Kidney epithelial cell (primary cell): ENCODE measurements at regions not wholly inside any gene's neighbourhood (a gene's known extent, or its start where the extent isn't known, plus 50 kb on each side); places are given as distances from the start of the nearest gene placed in this dataset.
A peak's percentile ranks its signal among the peaks of the same experiment; 100 is the strongest.
"Not testable (repeated sequence)": the region's sequence is repeated elsewhere in the genome, so short reads cannot be mapped to it uniquely, and the experiment has no call there.

Source experiments
- DNase-seq: peaks from one replicate; pipeline ENCODE4 v3.0.0-alpha.2; 2010; ENCODE audit warnings: low read depth
- H3K27me3 ChIP-seq: 2 replicates; pipeline ENCODE4 v1.6.0; 2011; ENCODE audit warnings: low read length; ENCODE audit not compliant: control insufficient read depth, insufficient read depth
- H3K36me3 ChIP-seq: 2 replicates; pipeline ENCODE4 v1.5.1; 2011; ENCODE audit warnings: low read length; ENCODE audit not compliant: control insufficient read depth, insufficient read depth
- H3K4me3 ChIP-seq: 2 replicates; pipeline ENCODE4 v1.5.1; 2011; ENCODE audit warnings: low read depth, mild to moderate bottlenecking, control low read depth, low read length
- TF ChIP-seq, protein P1 (sequence below): IDR thresholded peaks from 2 replicates; pipeline ENCODE4 v1.5.1; 2011; ENCODE audit warnings: mild to moderate bottlenecking, moderate library complexity, low read length, control low read depth, inconsistent platforms; ENCODE audit not compliant: insufficient read depth, poor library complexity, severe bottlenecking

DNA sequence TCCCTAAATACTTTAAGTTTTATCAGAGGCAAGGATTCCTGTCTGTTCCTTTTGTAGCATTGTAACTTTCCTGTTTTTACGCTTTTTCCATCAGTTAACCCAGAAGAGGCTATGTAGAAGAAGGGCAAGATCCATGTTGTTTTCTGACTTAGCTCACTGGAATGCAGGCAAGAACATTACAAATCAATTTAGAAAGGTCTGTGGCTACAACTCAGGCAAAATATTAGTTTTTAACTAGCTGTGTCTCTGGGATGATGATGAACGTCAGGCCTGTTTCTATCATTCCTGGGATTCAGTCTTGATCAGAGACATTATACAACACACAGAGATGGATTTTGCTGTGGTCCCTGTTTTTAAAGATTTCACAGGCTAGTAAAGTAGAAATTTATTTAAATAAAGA lies 813.0 kb upstream of the POU3F4 start:
- no peak overlapping the region for H3K4me3 ChIP-seq
- no peak for DNase-seq
- H3K36me3 ChIP-seq, result no peaks in the 10 kb centered on the region
- TF ChIP-seq, protein P1, sequence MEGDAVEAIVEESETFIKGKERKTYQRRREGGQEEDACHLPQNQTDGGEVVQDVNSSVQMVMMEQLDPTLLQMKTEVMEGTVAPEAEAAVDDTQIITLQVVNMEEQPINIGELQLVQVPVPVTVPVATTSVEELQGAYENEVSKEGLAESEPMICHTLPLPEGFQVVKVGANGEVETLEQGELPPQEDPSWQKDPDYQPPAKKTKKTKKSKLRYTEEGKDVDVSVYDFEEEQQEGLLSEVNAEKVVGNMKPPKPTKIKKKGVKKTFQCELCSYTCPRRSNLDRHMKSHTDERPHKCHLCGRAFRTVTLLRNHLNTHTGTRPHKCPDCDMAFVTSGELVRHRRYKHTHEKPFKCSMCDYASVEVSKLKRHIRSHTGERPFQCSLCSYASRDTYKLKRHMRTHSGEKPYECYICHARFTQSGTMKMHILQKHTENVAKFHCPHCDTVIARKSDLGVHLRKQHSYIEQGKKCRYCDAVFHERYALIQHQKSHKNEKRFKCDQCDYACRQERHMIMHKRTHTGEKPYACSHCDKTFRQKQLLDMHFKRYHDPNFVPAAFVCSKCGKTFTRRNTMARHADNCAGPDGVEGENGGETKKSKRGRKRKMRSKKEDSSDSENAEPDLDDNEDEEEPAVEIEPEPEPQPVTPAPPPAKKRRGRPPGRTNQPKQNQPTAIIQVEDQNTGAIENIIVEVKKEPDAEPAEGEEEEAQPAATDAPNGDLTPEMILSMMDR, result no peak
- no peaks in the 10 kb centered on the region for H3K27me3 ChIP-seq

DNA sequence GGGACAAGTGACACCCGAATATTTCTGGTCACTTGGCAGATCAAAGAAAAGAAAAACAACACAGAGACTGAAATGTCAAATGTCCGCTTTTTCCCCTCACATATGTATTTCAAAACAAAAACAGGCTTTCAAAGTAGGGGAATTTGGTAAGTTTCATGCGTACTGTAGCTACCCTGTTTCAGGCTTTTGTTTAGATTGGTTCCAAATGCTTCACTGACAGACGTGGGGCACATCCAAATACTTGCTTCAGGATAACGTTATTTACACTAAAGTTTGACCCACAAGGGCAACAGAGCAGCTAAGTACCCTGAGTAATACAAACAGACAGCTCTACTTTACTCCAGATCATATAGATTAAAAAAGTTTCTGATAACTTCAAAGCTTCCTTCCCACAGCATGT lies 804.5 kb upstream of the POU3F4 start:
- Histone ChIP-seq H3K36me3 (no peaks in the 10 kb centered on the region), H3K4me3 (no peak overlapping the region), H3K27me3 (no peaks in the 10 kb centered on the region)
- no peak for DNase-seq
- TF ChIP-seq, protein P1, result no peak

DNA sequence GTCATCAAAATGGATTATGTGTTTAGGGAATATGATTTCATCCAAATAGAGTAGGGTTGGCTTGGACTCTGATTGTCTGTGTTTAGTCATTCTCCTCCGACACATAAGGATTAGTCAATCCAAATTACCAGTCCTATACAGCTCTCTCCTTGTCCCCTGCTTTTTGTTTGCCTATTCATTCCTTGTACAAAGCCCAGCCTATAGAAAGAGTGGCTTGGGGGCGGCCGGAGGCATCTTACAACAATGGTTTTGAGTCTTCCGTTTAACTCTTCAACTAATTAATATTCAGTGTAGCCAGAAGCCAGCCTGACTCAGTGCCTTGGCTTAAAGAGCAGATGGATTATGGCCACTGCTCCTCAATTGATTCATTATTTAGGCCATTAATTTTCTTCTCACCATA lies 796.6 kb upstream of the POU3F4 start:
- Histone ChIP-seq H3K36me3 (no peaks in the 10 kb centered on the region), H3K27me3 (no peaks in the 10 kb centered on the region), H3K4me3 (no peak overlapping the region)
- no peak for DNase-seq
- TF ChIP-seq, protein P1, result no peak

DNA sequence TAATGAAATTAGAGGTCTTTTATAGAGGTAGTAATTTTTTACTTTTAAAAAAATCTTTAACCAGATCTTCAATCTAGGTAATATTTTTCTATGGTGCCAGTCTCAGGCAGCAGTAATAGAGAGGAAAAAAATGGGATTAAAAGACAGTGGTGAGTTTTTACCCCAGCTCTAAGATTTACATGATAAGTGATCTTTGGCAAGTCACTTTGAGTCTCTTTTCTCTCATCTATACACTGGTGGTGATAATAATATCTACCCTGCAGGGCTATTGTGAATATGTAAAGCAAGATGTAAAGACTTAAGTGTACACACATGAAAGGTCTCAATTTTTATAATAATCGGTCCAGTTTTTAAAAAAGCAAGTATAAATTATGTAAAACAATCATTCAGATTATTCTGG lies 786.2 kb upstream of the POU3F4 start:
- TF ChIP-seq, protein P1, result no peak
- Histone ChIP-seq H3K36me3 (no peaks in the 10 kb centered on the region), H3K27me3 (no peaks in the 10 kb centered on the region), H3K4me3 (no peak overlapping the region)
- DNase-seq, result no peak

DNA sequence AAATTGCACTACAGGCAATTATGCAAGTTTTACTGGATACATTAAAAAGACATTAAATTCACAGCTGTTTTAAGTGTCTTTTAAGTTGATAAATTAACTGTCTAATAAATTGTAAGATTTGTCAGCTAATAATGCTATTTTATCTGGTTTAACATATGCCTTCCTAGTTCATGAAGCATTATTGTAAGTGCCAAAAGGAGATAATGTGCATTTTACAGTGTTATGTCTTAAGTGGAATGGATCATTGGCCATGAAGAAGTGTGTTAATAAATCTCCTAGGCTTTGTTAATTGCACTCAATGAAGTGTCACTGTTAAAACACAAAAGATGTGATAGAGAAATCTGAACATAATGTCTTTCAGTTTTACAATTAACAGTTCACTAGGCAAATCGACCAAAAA lies 784.3 kb upstream of the POU3F4 start:
- TF ChIP-seq, protein P1, result no peak
- H3K27me3 ChIP-seq, result no peaks in the 10 kb centered on the region
- no peak for DNase-seq
- no peak overlapping the region for H3K4me3 ChIP-seq
- H3K36me3 ChIP-seq, result no peaks in the 10 kb centered on the region

DNA sequence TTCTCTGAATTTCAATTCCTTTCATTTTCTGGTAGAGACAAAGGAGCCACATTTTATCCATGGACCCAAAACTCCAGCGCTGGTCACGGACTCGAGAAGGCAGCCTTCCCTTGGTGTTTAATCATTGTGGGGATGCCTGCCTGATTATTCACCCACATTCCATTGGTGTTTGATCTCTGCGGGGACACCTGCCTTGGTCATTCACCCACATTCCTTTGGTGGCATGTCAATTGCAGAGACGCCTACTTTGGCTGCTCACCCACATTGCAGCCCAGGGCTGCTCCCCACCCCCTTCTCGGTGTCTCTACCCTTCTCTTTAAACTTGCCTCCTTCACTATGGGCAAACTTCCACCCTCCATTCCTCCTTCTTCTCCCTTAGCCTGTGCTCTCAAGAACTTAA lies 780.7 kb upstream of the POU3F4 start:
- H3K4me3 ChIP-seq, H3K27me3 ChIP-seq, H3K36me3 ChIP-seq: not testable (repeated sequence)
- DNase-seq, result peak; percentile 25
